SW 1271 (cell line): ENCODE measurements at regions not wholly inside any gene's neighbourhood (a gene's known extent, or its start where the extent isn't known, plus 50 kb on each side); places are given as distances from the start of the nearest gene placed in this dataset.
A peak's percentile ranks its signal among the peaks of the same experiment; 100 is the strongest.

Source experiments
- DNase-seq, 2 experiments: peaks; one replicate each; lab custom pipeline; 2025; lab: John Stamatoyannopoulos, UW

- DNase-seq = no peak
Observed at GRCh38 chr7:142409471-142409870, 151.6 kb upstream of the PRSS58 start.

GRCh38 chr7:142408794-142409193, 150.9 kb upstream of the PRSS58 start:
- no peak for DNase-seq

- DNase-seq = no peak
Observed at GRCh38 chr7:142407939-142408570, 150.2 kb upstream of the PRSS58 start.

- no peak for DNase-seq
Observed at GRCh38 chr7:142405122-142405765, 147.4 kb upstream of the PRSS58 start.

- DNase-seq = no peak
Observed at GRCh38 chr7:142401951-142402350, 144.1 kb upstream of the PRSS58 start.

GRCh38 chr7:142400042-142400533, 142.2 kb upstream of the PRSS58 start:
- no peak for DNase-seq

GRCh38 chr7:142391191-142391992, 133.5 kb upstream of the PRSS58 start:
- DNase-seq = no peak

GRCh38 chr7:142389544-142389943, 131.7 kb upstream of the PRSS58 start:
- no peak for DNase-seq

GRCh38 chr7:142385491-142386340, 127.9 kb upstream of the PRSS58 start:
- peak in 1 of 2 experiments; percentile 54 for DNase-seq

- DNase-seq = no peak
Observed at GRCh38 chr7:142384493-142384922, 126.7 kb upstream of the PRSS58 start.

- DNase-seq = no peak
Observed at GRCh38 chr7:142383841-142384492, 126.1 kb upstream of the PRSS58 start.

- DNase-seq = no peak
Observed at GRCh38 chr7:142381727-142382390, 124.0 kb upstream of the PRSS58 start.

- DNase-seq = no peak
Observed at GRCh38 chr7:142380069-142380468, 122.2 kb upstream of the PRSS58 start.

GRCh38 chr7:142379201-142379885, 121.5 kb upstream of the PRSS58 start:
- DNase-seq = no peak

- DNase-seq = no peak
Observed at GRCh38 chr7:142377567-142377966, 119.7 kb upstream of the PRSS58 start.

GRCh38 chr7:142376356-142376997, 118.6 kb upstream of the PRSS58 start:
- DNase-seq = no peak

GRCh38 chr7:142375710-142376313, 118.0 kb upstream of the PRSS58 start:
- DNase-seq = no peak

GRCh38 chr7:142372727-142373126, 114.9 kb upstream of the PRSS58 start:
- no peak for DNase-seq
